ENCODE measurements at regions not wholly inside any gene's neighbourhood (a gene's known extent, or its start where the extent isn't known, plus 50 kb on each side); places are given as distances from the start of the nearest gene placed in this dataset.
"Not testable (repeated sequence)": the region's sequence is repeated elsewhere in the genome, so short reads cannot be mapped to it uniquely, and the experiment has no call there.

- DNase-seq (ENCODE audit: insufficient read length, low spot score) = no peak
- FAIRE-seq = no peak
These were observed 900.7 kb upstream of the SOX11 start for GRCh38 chr2:4791488-4791887.

GRCh38 chr2:4792126-4792525 lies 900.1 kb upstream of the SOX11 start:
- no peak for FAIRE-seq
- DNase-seq (ENCODE audit: insufficient read length, low spot score) = no peak

DNA sequence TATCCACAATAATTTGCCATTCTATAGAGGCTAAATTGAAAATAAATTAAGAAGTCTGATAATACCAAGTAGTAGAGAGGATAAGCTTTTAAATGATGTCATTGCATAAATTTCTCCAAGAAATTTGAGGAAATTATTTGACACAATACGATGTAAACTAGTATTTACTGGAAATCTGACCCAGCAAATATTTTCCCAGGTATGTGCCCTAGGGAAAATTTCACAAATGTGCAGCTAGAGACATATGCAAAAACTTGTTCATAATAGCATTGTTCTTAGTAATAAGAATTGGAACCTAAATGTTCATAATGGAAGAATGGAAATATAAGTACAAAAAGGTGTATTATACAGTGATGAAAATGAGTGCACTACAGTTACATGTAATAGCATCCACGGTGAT lies 888.8 kb upstream of the SOX11 start:
- DNase-seq (ENCODE audit: insufficient read length, low spot score) (no peak), FAIRE-seq (no peak)

GRCh38 chr2:4814137-4814536 lies 878.0 kb upstream of the SOX11 start:
- DNase-seq (ENCODE audit: insufficient read length, low spot score); FAIRE-seq: not testable (repeated sequence)

GRCh38 chr2:4827836-4828235 lies 864.3 kb upstream of the SOX11 start:
- FAIRE-seq = no peak
- DNase-seq (ENCODE audit: insufficient read length, low spot score) = no peak

DNA sequence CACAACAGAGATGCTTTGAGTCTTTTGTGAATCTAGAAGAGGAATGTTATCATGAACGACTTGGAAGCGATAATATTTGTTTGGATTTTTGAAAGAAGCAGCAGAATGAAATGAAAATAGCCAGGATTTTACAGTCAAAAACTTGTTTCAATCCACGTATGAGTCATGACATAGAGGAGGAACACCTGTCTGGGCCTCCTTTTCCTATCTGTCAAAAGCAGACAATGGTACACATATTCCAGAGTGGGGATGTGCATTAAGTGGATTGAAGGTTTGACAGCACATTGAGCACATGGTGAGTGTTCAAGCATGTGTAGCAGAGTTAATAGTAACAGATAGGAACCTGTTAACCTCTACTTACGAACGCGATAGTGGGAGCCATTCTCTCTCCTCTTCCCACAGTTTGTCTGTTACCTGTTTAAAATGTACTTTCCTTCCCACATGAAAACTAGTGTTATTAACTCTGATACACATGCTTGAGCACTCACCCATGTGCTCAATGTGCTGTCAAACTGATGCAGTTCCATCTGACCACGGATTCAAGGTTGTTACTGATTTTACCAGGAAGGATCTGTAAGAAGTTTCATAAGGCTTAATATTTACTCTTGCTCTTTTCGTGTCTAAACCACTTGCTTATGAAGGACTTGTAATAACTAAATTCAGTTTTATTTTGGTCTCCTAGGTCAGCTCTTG lies 863.4 kb upstream of the SOX11 start:
- no peak for FAIRE-seq
- DNase-seq (ENCODE audit: insufficient read length, low spot score) = no peak

- DNase-seq (ENCODE audit: insufficient read length, low spot score) (no peak), FAIRE-seq (no peak)
These were observed 860.4 kb upstream of the SOX11 start for GRCh38 chr2:4831751-4832150.

DNA sequence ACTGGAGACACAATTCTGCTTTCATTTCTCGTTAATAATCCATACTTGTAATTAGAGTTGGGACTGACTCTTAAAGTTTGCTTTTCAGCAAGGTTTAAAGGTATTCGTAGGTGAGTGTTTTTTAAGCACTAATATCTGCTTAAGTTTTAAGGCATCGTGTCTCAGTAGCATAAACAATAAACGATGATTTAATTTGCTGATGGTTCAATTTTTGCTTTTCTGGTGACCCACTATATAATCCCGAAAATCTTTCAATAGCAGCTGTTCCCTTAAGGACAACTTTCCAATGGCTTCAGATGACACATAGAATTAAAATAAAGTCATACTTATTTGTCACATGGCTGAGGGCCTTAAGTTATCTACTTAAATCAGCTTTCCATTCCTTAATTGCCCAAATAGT lies 859.5 kb upstream of the SOX11 start:
- no peak for DNase-seq (ENCODE audit: insufficient read length, low spot score)
- no peak for FAIRE-seq

GRCh38 chr2:4838626-4839025 lies 853.6 kb upstream of the SOX11 start:
- DNase-seq (ENCODE audit: insufficient read length, low spot score) (no peak), FAIRE-seq (no peak)

DNA sequence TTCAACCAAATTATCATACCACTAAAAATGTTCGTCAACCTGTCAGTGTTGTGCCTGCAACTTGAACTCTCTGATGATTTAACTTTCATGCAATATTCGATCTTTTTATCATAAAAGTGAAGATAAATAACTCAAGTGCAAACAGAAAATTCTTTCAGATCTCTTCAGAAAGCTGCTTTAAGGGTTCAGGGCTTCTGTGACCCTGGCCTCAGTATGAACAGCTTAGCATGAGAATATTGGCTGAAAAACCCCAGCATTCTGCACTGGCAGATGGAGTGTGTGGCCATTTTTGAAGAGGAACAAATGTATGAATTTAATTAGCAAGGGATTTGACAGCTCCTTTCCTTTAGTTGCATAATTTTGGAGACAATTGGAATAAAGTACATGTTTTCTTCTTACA lies 851.4 kb upstream of the SOX11 start:
- FAIRE-seq (no peak), DNase-seq (ENCODE audit: insufficient read length, low spot score) (no peak)

GRCh38 chr2:4844881-4845280 lies 847.3 kb upstream of the SOX11 start:
- no peak for DNase-seq (ENCODE audit: insufficient read length, low spot score)
- FAIRE-seq = no peak

GRCh38 chr2:4862031-4862430 lies 830.2 kb upstream of the SOX11 start:
- no peak for DNase-seq (ENCODE audit: insufficient read length, low spot score)
- FAIRE-seq = no peak

GRCh38 chr2:4866198-4866597 lies 826.0 kb upstream of the SOX11 start:
- FAIRE-seq = no peak
- DNase-seq (ENCODE audit: insufficient read length, low spot score) = no peak

GRCh38 chr2:4868466-4868865 lies 823.7 kb upstream of the SOX11 start:
- no peak for FAIRE-seq
- DNase-seq (ENCODE audit: insufficient read length, low spot score) = no peak

GRCh38 chr2:4869154-4869553 lies 823.0 kb upstream of the SOX11 start:
- FAIRE-seq = no peak
- no peak for DNase-seq (ENCODE audit: insufficient read length, low spot score)

- no peak for DNase-seq (ENCODE audit: insufficient read length, low spot score)
- FAIRE-seq = no peak
These were observed 818.8 kb upstream of the SOX11 start for GRCh38 chr2:4873364-4873763.

GRCh38 chr2:4873876-4874593 lies 818.1 kb upstream of the SOX11 start:
- FAIRE-seq (no peak), DNase-seq (ENCODE audit: insufficient read length, low spot score) (no peak)

DNA sequence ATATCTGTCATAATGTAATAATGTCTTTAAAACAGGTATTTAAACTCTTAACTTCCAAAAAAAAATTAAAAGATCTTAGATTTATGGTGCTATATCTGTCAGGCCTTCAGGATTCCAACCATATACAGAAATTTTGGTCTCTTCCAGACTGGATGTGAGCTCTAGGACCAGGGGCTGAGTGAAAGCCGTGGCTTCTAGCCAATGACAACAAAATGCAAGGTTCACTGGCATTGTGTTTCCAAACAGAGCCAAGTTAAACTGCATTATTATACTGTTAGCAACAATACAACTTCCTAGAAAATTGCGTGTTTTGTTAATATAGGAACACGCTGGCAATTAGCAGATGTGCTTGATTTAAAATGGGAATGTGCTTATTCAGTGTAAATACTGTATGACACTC lies 809.8 kb upstream of the SOX11 start:
- DNase-seq (ENCODE audit: insufficient read length, low spot score) (no peak), FAIRE-seq (no peak)

DNA sequence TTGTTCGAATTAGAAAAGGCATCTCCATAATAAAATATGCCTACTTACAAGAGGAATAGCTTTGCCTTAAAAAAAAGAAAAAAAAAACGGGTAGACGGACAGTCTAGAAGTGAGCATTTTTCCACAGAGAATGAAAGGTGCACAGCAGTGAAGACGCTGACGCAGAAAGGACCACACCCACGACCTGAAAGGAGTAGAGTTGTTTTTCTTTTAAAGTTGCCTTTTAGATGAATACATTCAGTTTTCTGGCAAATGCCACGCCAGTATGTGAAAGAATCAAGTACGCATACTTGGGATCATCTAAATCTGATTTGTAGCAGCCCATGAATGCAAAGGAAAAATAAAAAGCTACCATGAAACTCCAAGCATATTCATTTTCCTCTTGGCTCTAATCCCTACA lies 809.2 kb upstream of the SOX11 start:
- no peak for DNase-seq (ENCODE audit: insufficient read length, low spot score)
- FAIRE-seq = no peak

DNA sequence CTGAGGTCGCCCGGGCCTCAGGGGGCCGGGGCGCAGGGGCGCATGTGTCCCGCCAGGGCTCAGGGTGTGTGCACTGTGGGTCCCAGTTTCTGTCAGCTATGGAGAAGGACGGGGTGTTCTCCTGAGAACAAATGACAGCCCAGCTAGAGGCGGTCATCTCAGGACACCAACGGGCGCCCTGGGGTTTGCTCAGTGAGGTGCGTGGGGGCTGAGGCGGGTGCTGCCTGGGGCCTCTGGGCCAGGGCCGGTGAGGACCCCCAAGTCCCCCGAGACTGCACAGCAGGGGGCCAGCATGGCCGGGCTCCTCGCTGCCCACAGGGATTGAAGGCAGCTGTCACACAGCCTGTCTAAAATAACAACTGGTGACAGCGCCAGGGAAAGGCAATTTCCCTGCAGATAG lies 808.8 kb upstream of the SOX11 start:
- FAIRE-seq (no peak), DNase-seq (ENCODE audit: insufficient read length, low spot score) (no peak)

DNA sequence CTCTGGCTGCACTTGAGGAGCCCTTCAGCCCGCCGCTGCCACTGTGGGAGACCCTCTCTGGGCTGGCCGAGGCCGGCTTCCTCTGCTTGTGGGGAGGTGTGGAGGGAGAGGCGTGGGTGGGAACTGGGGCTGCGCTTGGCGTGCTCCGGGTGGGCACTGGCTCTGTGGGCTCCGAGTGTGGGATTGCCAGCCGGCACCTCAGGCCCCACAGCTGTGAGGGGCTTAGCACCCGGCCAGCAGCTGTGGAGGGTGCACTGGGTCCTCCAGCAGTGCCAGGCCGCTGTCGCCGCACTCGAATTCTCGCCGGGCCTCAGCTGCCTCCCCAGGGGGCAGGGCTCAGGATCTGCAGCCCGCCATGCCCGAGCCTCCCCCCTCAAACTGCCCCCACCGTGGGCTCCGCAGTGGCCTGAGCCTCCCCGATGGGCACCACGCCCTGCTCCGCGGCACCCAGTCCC lies 808.0 kb upstream of the SOX11 start:
- no peak for FAIRE-seq
- no peak for DNase-seq (ENCODE audit: insufficient read length, low spot score)

DNA sequence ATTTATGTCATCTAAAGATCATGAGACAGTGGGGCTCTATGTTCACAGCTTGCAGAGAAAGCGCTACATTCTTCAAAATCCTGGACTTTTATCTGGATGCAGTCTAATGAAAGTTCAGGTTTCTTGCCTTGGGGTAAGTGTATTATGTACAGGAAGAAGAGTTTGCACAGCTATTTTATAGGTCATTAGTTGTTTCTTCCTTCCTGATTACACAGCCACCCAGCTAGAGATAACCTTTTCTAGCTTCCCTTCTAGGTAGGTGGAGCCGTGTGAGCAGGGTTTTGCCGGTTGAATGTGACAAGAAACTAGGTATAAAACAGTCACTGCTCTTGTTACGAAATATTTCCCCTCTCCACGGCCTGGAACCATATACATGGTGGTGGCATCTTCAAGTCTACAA lies 800.8 kb upstream of the SOX11 start:
- FAIRE-seq (no peak), DNase-seq (ENCODE audit: insufficient read length, low spot score) (no peak)
